Aorta (tissue), 5 donors: ENCODE measurements at regions not wholly inside any gene's neighbourhood (a gene's known extent, or its start where the extent isn't known, plus 50 kb on each side); places are given as distances from the start of the nearest gene placed in this dataset.
A peak's percentile ranks its signal among the peaks of the same experiment; 100 is the strongest.

Experiments
- ATAC-seq: fragments of 200-7000 bp; cut with Tn5 transposase; one replicate; pipeline ENCODE4 v1.9.1; 2022; ENCODE audit warnings: moderate library complexity; ENCODE audit not compliant: low FRiP score
- DNase-seq, 2 donors: peaks; one replicate each; pipeline ENCODE4 v3.0.0-alpha.2; 2020
- H3K27ac ChIP-seq, 2 donors: one replicate each; pipeline ENCODE4 v1.5.1; 2013; ENCODE audit warnings: low read length in 2 of 2, mild to moderate bottlenecking in 2 of 2, moderate library complexity in 2 of 2, control low read depth in 1 of 2, inconsistent platforms in 1 of 2, low read depth in 1 of 2
- H3K27me3 ChIP-seq, 2 donors: one replicate each; pipeline ENCODE4 v1.6.1; 2013; ENCODE audit warnings: control low read depth in 1 of 2, low read length in 1 of 2, mild to moderate bottlenecking in 1 of 2, moderate library complexity in 1 of 2; ENCODE audit not compliant: insufficient read depth in 2 of 2, control insufficient read depth in 1 of 2
- H3K36me3 ChIP-seq, 2 donors: one replicate each; pipeline ENCODE4 v1.6.1; 2013; ENCODE audit warnings: control low read depth in 1 of 2, low read length in 1 of 2, mild to moderate bottlenecking in 1 of 2; ENCODE audit not compliant: insufficient read depth in 2 of 2, control insufficient read depth in 1 of 2
- H3K4me1 ChIP-seq, 2 donors: one replicate each; pipeline ENCODE4 v1.6.1; 2013; ENCODE audit warnings: low read length in 2 of 2, control low read depth in 1 of 2, mild to moderate bottlenecking in 1 of 2, moderate library complexity in 1 of 2; ENCODE audit not compliant: insufficient read depth in 2 of 2, control insufficient read depth in 1 of 2
- H3K4me3 ChIP-seq, 2 donors: one replicate each; pipeline ENCODE4 v1.5.1; 2013; ENCODE audit warnings: low read length in 2 of 2, control low read depth in 1 of 2, mild to moderate bottlenecking in 1 of 2
- H3K9me3 ChIP-seq: one replicate; pipeline ENCODE4 v1.6.1; 2013; ENCODE audit warnings: mild to moderate bottlenecking, low read length; ENCODE audit not compliant: control insufficient read depth
- WGBS, 2 donors: extraction: QIAGEN DNeasy Blood & Tissue Kit; methylation state at CpG; one replicate each; pipeline ENCODE4 v1.1.7; 2013; 5-methylcytosine and 5-hydroxymethylcytosine counted together
- intact Hi-C, 2 donors: fragments of 100-400 bp; cut with DNase I; formaldehyde crosslinking; loops; one replicate each; pipeline versions ENCODE4 v1.14.2 to v1.15.0; 2022
- donor health status: healthy with polysubstance abuse.
- donor health status: Bipolar disorder and iron deficiency.
- donor health status: DM: no; HTN: no; CAD: no.
- donor health status: DM: no; HTN: no; CAD: no.
- donor health status: DM: yes; HTN: yes; CAD: no.

DNA sequence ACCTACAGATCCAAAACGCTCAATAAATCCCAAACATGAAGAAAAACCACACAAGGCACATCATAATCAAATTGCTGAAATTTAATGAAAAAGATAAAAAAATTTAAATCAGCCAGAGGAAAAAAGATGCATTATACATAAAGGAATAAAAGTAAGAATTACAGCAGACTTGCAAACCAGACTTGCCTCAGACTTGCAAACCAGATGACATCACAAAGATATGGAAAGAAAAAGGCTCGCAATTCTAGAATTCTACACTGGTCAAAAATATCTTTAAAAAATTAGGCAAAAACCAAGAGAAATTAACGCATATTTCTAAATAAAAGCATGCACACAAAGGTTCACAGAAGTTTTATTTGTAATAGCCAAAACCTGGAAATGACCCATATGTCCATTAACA lies 188.0 kb upstream of the NAMPT start:
- 66 to 73% methylated on average over 3 of the region's 3 CpGs for WGBS, 2 donors
- intact Hi-C loops, result no loop called here
- ATAC-seq, result no peak

DNA sequence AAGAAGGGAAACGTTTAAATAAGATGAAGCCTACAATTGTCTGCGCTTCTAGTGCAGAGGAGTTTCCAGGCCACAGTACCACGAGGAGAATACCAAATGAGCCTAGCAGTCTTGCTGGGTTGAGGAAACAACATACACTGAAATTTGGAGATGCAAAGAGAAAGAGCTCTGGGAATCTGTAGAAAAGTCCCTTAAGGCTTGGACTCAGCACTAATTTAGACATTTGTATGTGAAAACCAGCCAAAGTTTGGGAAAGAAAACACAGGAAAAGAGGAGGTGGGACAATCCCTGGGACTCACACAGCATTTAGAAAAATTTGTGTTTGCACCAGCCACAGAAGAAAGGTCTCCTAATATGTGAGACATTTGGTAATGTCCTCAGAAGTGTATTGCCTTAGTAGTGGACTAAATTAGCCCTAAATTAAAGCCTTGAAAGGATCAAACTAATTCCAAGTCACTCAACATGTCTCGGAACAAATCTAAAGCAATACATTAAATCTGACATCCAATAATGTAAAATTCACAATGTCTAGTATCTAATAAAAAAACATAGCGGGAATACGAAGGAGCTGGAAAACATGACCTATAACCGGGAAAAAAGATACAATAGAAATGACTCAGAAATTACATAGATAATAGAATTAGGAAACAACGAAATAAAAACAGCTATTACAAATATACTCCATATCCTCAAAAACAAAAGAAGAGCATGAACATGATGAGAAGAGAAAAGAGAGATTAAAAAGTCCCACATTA lies 187.1 kb upstream of the NAMPT start:
- intact Hi-C loops, result no loop called here
- Histone ChIP-seq H3K9me3 (no peaks in the 10 kb centered on the region), H3K27me3 (no peaks in the 10 kb centered on the region), H3K36me3 (no peaks in the 10 kb centered on the region), H3K4me1 (no peaks in the 10 kb centered on the region), H3K27ac (no peak overlapping the region), H3K4me3 (no peak overlapping the region)
- ATAC-seq (no peak), DNase-seq (no peak)
- 63 to 68% methylated on average over 8 of the region's 8 CpGs for WGBS, 2 donors

More for the DNA sequence above, 188.0 kb upstream of the NAMPT start:
- no peaks in the 10 kb centered on the region for H3K9me3 ChIP-seq
- H3K4me1 ChIP-seq, result no peaks in the 10 kb centered on the region
- H3K27me3 ChIP-seq, result no peaks in the 10 kb centered on the region
- no peak for DNase-seq
- H3K4me3 ChIP-seq, result no peak overlapping the region
- no peaks in the 10 kb centered on the region for H3K36me3 ChIP-seq
- no peak overlapping the region for H3K27ac ChIP-seq

DNA sequence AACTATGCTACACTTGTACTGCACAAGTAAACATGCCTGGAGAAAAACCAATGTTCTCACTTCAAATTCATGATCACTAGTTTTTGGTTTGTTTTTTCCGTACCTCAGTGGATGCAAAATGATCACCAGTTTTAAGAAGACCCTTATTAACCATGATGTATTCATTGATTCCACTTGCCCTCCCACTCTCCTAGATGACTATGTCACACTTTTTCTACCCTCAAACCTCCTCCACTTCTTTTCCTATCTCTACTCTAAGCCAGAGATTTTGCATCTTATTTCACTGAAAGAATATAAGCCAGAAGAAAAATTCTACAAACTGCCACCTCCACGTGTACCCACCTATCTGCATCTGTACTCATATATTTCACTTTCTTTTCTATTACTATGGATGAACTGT lies 186.2 kb upstream of the NAMPT start:
- no peaks in the 10 kb centered on the region for H3K9me3 ChIP-seq
- peaks cover 0 to 4% of the 10 kb centered on the region in 2 donors for H3K4me1 ChIP-seq
- no peaks in the 10 kb centered on the region for H3K27me3 ChIP-seq
- no peak overlapping the region for H3K4me3 ChIP-seq
- intact Hi-C loops, result no loop called here
- WGBS, 2 donors, result 82 to 84% methylated on average over 2 of the region's 2 CpGs
- DNase-seq (no peak), ATAC-seq (no peak)
- H3K27ac ChIP-seq, result no peak overlapping the region
- H3K36me3 ChIP-seq, result no peaks in the 10 kb centered on the region

DNA sequence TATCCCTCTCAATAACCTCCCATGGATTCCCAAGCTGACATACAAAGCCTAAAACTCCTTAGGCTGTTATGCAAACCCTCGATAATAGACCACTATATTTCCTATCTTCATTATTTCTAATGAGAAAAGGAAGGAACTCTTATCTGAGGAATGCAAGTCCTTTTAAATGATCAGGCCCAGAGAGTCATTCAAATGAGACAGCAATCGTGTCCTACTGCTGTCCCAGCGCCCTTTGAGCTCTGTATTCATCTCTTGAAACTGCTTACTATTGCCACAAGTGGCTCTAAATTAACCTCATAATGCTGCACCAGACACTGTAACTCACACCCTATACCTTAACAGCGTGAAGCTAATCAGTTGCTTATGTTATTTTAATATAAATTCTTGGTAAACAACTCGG lies 182.1 kb upstream of the NAMPT start:
- ATAC-seq, result no peak
- Histone ChIP-seq H3K36me3 (no peaks in the 10 kb centered on the region), H3K4me1 (peaks cover 0 to 10% of the 10 kb centered on the region in 2 donors), H3K4me3 (no peak overlapping the region), H3K27ac (peak overlapping the region in 1 of 2 donors; percentile 44), H3K9me3 (no peaks in the 10 kb centered on the region), H3K27me3 (no peaks in the 10 kb centered on the region)
- intact Hi-C loops, result no loop called here
- DNase-seq, result no peak
- 75 to 80% methylated on average over 5 of the region's 5 CpGs for WGBS, 2 donors

DNA sequence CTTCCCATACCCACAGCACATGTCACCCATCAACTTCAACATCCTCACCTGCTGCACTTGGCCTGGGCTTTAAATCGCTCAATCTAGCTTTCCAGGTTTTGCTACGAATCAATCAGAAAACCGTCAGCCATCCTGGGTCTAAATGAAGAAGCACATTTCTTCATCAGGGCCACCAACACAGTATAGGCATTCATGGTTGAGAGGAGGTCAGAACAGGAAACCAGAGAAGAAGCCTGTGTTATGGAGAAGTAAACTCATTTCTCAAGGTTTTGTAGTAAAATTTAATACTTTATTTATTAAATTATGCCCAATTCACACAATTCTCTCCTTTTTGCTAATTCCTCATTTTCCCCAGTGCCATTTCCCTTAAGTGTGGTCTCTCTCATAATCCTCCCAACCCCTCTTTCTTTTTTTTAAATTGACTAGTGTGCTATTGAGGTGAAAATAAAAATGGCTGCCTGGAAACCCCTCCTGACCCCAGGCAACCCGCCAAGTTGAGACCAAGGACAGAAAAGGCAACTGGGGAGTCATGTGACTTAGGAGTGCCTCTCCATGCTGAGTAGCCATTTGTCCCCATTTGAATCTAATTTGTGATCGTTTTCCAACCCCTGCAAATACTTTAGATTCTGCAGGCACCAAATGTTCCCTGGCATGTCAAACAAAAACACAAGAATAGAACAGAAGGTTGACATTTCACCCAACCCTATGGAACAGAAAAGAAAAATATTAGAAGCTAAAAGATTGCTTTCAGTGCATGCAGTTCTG lies 181.1 kb upstream of the NAMPT start:
- Histone ChIP-seq H3K4me1 (peaks cover 0 to 10% of the 10 kb centered on the region in 2 donors), H3K9me3 (no peaks in the 10 kb centered on the region)
- intact Hi-C loops, result no loop called here

DNA sequence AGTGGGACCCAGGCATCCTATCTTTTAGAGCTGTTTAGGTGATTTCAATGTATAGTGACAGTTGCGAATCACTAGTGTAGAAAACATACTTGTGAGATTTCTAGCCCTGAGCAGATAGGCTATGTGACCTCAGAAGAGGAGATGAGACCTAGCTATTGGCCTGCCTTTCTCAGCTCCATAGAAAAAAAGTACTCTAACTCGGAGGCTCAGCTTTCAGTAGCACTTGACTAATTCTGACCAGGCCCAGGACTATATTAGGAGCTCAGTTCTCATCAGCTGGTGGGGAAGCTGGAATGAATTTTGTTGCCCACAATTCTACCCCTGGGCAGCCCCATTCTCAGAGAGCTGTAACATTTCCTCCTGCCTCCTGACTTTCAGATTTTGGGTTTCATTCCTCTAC lies 179.9 kb upstream of the NAMPT start:
- no peak for ATAC-seq
- no peak overlapping the region for H3K27ac ChIP-seq

More for the DNA sequence above, 181.1 kb upstream of the NAMPT start:
- ATAC-seq, result no peak
- H3K36me3 ChIP-seq, result no peaks in the 10 kb centered on the region
- DNase-seq, result no peak
- H3K27ac ChIP-seq, result peak overlapping the region in 1 of 2 donors; percentile 25
- no peaks in the 10 kb centered on the region for H3K27me3 ChIP-seq
- no peak overlapping the region for H3K4me3 ChIP-seq
- WGBS, 2 donors, result 65 to 68% methylated on average over 5 of the region's 5 CpGs

DNA sequence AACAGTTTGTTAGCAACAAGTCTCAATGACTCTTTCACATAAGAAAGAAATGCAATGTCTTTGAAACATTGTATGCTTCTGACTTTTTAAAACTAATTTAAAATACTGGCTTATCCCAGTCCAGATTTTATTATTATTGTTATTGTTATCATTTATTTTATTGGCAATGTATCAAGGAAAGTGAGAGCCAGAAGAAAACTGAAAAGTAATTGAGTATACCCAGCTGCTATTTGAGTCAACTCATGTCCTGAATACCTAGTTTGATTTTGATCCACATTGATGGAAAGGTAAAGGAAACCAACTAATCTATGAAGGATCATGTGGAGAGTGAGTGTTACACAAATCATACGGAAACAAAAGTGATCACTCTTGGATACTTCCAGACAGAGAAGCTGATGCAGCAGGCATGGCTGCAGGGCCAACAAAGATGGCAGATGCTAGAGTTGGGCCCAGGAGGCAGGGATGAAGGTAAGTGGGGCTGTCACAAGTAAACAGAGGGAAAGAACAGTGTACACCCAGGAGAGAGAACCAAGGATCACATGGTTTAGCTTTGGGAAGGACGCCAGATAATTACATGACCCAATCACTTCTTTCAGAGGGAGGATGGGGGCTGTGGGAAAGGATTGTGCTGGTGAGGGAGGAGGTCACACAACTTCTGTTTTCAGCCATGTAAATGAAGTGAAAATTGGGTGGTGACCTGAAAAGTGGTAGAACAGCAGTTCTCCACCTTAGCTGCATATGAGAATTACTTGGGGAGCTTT lies 179.2 kb upstream of the NAMPT start:
- no peaks in the 10 kb centered on the region for H3K9me3 ChIP-seq
- no peaks in the 10 kb centered on the region for H3K36me3 ChIP-seq
- H3K27me3 ChIP-seq, result no peaks in the 10 kb centered on the region
- ATAC-seq (no peak), DNase-seq (no peak)
- WGBS, 2 donors, result 89 to 94% methylated on average over 2 of the region's 2 CpGs
- H3K27ac ChIP-seq, result no peak overlapping the region
- intact Hi-C loops, result loop anchor here in 1 of 2 donors (5.0 kb wide), 2 partner anchors 192 to 287 kb away; no protein-coding TSS in a partner anchor
- no peak overlapping the region for H3K4me3 ChIP-seq
- peaks cover 0 to 10% of the 10 kb centered on the region in 2 donors for H3K4me1 ChIP-seq

More for the DNA sequence above, 179.9 kb upstream of the NAMPT start:
- no peak overlapping the region for H3K4me3 ChIP-seq
- 66 to 73% methylated on average over 2 of the region's 2 CpGs for WGBS, 2 donors
- H3K36me3 ChIP-seq, result no peaks in the 10 kb centered on the region
- intact Hi-C loops, result loop anchor here in 1 of 2 donors (5.0 kb wide), 2 partner anchors 192 to 287 kb away; no protein-coding TSS in a partner anchor
- H3K4me1 ChIP-seq, result peaks cover 0 to 10% of the 10 kb centered on the region in 2 donors
- H3K27me3 ChIP-seq, result no peaks in the 10 kb centered on the region
- no peak for DNase-seq
- no peaks in the 10 kb centered on the region for H3K9me3 ChIP-seq

DNA sequence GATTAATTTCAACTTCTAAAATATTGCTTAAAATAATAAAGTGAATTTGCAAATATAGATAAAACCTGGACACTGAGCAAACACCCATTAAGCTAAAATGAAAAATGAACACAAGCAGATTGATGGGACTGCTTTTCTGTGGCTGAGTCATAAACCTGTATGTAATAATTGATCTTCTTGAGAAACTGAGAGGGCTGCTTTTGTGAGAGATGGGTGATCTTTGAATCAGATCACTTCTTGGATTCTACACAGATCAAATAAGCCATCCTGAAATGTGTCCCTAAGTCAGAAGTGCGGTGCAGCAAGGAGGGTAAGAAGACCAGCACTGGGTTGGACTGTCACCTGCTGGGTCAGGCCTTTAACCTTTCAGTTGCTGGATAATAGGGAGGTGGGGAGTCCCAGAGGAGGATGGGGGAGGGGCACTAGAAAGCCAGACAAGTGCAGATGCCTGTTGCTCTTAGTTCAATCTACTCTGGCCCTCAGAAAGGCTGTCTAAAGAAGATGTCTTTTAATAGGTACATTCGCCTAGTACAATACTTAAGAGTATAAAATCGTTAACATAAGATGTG lies 178.2 kb upstream of the NAMPT start:
- H3K4me3 ChIP-seq, result no peak overlapping the region
- peaks cover 0 to 10% of the 10 kb centered on the region in 2 donors for H3K4me1 ChIP-seq
- no peak overlapping the region for H3K27ac ChIP-seq
- no peaks in the 10 kb centered on the region for H3K27me3 ChIP-seq
- 61 to 68% methylated on average over 3 of the region's 3 CpGs for WGBS, 2 donors
- H3K9me3 ChIP-seq, result no peaks in the 10 kb centered on the region
- H3K36me3 ChIP-seq, result no peaks in the 10 kb centered on the region
- no peak for ATAC-seq
- DNase-seq, result no peak
- intact Hi-C loops, result loop anchor here (1.0 to 5.0 kb wide), 3 partner anchors 191 to 287 kb away; no protein-coding TSS in a partner anchor
